ENCODE measurements at regions not wholly inside any gene's neighbourhood (a gene's known extent, or its start where the extent isn't known, plus 50 kb on each side); places are given as distances from the start of the nearest gene placed in this dataset.
A peak's percentile ranks its signal among the peaks of the same experiment; 100 is the strongest.
"Not testable (repeated sequence)": the region's sequence is repeated elsewhere in the genome, so short reads cannot be mapped to it uniquely, and the experiment has no call there.

DNA sequence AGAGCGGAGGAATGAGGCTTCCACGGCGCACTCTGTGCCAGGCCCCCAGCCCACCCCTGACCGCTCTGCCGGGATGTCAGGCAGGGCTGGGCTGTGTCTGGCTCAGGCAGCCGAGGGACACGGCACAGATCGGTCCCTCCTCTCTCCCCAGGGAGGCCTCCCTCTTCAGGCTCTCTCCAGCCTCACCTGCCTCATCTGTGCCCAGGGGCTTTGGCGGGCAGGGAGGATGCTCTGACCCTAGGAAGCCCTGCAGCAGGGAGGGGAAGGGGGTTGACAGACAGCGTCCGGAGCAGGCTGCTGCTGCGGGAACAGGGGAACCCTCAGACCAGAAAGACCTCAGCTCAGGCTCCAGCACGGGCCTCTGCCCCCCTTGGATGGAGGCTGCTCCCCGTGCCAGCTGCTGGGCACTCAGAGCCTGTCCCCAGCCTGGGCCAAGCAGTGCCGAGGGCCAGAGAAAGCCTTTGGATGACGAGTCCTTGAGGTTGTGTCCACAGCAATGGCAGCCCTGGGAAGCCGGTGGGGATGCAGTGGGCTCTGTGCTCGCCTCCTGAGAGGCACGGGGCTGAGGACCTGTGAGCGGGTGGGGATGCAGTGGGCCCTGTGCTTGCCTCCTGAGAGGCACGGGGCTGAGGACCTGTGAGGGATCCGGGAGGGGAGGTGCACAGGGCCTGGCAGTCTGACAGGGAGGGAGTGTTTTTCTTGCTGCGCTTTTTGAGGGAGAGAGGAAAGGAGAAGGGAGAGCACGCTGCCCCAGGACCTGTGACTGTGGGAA, 66.9 kb downstream of the FOXL3 start:
- no peak for DNase-seq (ENCODE audit: low read depth in 2 of 2)

DNA sequence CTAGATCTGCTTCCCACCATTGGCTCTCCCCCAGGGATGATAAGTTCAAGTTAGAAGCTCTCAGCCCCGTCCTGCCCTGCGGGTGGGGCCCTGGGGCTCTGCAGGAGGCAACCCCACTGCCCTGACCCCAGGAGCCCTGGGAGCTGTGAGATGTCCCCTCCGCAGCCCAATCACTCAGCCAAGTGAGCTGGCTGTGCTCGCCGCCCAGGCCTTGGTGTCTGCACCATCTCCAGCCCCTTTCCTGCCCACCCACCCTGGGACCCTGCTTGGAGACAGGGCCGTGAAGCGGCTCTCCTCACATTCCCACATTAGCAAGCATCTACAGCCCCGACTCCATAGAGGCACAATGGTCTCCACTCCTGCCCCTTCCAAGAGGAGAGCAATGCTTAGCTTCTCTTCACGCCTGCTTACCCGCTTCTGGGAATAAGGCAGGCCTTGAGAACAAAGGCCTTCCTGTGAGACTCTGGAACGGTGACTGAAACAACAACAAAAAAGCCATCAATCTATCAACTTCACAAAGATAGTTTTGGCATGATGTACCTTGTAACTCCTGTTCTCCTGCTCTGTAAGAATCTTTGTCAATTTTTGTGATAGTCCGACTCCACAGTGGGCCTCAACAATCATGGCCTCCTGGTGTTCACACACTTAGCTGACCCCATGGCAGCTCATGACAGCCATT, 67.7 kb downstream of the FOXL3 start:
- no peak for DNase-seq (ENCODE audit: low read depth in 2 of 2)

DNA sequence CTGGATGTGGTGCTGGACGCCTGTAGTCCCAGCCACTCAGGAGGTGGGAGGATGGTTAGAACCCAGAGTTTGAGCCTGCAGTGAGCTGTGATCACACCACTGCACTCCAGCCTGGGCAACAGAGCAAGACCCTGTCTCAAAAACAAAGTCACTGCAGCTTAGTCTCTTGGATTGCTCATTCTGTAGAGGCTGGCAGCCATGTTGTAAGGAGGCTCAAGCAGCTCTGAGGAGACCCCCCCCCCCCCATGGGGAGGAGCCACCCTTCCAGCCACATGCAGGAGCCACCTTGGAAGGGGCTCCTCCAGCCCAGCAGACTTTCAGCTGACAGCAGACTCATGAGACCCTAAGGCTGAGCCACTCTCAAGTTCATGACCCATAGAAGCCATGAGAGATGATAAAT, 68.4 kb downstream of the FOXL3 start:
- DNase-seq (ENCODE audit: low read depth in 2 of 2): no peak

DNA sequence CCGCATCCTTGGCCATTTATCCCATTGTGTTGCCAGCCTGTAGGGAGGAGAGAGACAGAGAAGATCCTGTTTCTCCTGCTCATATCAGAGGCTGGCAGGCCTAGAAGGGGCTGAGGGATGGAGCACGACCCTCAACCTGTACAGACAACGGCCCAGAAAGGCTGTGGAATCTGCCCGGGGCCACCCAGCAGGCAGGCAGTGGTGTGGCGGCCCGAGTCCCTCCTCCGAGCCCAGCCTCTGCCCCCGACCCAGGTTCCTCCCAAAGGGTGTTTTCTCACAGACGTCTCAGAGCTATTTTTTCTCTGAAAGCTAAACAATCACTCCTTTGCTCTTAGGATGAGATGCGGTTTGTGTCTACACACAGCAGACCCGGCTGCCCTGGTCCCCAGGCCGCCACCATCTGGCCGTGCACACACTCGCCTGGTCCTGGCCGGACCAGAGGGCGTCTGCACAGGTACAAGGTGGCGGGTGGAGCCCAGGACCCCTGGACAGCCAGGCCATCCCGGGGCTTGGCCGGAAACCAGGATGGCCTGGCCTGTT, 69.3 kb downstream of the FOXL3 start:
- no peak for DNase-seq (ENCODE audit: low read depth in 2 of 2)

DNA sequence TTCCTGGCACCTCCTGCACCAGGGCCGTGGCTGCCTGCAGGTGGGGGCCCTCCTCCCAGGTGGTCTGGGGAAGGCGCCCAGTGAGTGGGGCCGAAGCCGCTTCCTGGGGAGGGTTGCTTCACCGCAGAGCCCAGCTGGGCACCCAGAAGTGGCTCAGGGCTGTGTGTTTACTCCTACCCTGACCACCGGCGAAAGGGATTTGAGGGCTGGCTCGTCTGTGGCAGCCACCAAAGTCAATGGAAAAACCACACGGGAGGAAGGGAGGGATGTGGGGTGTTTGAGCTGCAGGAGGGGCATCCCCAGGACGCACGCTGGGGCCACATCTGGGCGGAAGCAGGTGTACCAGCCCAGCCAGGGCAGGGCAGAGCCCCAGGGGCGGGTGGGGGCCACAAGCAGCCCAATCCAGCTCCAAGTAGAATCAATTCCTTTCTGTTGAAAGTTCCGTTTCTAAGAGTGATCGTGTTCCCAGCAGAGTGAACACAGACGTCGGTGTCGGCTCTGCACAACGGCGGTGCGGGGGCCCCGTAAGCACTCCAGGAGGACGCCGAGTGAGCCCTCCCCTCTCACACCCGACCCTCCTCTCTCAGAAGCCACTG, 69.9 kb downstream of the FOXL3 start:
- DNase-seq (ENCODE audit: low read depth in 2 of 2): no peak

DNA sequence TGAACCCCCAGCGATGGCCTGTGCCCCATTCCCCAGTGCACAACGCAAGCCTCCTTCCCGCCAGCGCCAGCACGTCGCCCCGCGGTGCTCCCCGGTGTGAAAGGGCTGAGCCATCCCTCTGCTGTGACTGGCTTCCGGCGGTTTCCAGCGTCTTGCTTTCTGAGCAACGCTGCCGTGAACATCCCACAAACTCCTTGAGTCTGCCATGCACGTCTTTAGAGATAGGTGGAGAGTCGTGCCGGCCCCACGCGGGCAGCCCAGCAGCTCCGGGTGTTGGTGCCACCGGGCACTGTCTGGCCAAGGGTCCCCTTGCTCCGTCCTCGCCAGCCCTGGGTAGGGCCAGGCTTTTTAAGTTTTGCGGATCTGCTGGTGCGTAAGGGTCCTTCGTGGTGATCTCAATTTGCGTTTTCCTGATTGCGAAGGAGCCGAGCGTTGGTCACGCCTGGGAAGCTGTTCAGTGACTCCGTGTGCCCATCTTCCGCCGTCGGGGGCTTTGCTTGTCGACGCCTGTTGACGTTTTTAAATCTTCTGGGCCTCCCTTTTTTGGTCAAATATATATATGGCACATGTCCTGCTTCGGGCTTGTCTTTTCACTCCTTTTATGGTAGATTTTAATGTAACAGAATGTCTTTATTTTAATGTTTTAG, 70.6 kb downstream of the FOXL3 start:
- peak in 1 of 2 donors; percentile 30 for DNase-seq (ENCODE audit: low read depth in 2 of 2)

DNA sequence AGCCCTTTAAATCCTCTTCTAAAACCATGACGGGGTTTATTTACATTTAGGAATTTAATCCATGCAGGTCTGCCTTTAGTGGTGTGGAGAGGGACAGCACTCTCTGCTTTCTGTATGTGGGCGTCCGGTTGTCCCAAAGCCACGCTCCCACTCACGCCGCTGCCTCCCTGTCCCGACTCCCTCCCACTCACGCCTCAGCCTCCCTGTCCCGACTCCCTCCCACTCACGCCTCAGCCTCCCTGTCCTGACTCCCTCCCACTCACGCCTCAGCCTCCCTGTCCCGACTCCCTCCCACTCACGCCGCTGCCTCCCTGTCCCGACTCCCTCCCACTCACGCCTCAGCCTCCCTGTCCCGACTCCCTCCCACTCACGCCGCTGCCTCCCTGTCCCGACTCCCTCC, 71.2 kb downstream of the FOXL3 start:
- DNase-seq (ENCODE audit: low read depth in 2 of 2): not testable (repeated sequence)

DNA sequence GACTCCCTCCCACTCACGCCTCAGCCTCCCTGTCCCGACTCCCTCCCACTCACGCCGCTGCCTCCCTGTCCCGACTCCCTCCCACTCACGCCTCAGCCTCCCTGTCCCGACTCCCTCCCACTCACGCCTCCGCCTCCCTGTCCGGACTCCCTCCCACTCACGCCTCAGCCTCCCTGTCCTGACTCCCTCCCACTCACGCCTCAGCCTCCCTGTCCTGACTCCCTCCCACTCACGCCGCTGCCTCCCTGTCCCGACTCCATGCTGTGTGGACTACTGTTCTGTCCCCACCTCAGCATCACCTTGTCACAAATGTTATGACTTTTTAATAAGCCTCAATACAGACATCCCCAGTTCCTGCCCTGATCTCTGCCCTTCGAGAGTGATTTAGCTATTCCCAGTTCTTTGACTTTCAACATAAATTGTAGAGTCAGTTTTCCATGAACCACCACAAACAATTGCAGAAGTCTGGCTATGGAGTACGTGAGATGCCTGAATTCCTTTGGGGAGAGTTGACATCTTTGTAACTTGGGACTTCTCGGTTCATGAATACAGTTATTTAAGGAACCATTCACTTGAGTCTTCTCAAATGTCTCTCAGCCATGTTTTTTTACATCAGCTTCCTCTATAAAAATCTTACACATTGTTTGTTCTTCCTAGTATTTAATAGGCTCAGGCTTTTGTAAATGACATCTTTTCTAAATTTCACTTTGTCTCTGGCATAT, 71.9 kb downstream of the FOXL3 start:
- no peak for DNase-seq (ENCODE audit: low read depth in 2 of 2)

DNA sequence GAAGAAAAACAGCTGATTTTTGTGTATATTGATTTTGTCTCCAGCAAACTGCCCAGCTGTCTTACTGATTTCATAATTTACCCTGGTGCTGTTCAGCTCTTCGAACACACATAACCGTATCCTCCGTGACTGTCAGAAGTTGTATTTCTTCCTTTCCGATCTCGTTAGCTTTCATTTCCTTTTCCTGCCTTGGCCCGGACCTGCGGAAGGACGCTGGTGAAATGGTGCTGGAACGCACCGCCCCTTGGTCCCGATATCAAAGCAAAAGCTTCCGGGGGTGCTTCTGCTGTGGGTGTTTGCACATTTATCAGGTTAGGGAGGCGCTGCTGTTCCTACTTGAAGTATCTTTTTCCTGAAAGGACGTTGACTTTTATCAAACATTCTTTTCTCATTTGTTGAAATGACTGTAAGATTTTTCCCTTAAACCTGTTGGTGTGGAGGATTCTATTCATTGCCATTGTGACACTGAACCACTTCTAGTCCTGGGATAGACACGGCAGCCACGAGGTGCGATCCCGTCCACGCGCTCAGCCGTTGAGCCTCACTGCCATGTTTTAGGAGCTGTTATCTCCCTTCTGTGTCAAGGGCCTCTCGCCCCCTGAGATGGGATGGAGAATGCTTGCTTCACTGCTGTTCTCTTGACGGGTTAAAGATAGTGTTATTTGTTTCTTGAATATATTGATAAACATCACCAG, 72.6 kb downstream of the FOXL3 start:
- peak in 1 of 2 donors; percentile 28 for DNase-seq (ENCODE audit: low read depth in 2 of 2)

DNA sequence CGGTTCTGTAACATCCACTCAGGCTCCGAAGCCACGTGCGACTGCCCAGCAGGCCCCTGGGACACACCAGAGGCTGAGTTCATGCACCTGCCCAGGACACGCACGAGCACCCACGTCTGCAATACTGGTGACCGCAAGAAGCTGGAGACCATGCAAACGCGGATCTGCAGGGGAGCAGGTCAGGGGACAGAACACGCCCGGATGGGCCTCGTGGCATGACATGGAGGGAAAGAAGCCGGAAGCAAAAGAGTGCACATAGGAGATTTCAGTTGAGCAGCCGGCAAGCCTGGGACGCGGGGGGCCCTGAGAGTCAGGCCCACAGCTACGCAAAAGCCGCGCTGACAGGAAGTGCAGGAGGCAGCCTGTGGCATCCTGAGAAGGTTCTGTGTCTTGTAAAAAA, 73.7 kb downstream of the FOXL3 start:
- DNase-seq (ENCODE audit: low read depth in 2 of 2): no peak

DNA sequence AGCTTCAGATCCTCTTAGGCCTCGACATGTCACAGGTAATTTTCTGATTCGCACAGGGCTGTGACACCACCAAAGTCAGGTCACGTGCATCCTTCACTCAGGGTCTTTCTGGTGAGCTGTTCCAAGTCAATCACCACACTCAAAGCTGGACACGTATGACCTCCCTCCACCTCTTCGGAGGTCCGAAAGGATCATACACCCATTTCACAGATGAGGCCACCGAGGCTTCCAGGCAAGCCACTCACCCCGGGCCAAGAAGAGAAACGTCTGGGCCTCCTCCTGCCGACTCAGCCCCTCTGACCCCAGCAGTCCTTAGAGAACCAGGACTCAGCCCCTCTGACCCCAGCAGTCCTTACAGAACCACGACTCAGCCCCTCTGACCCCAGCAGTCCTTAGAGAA, 74.6 kb downstream of the FOXL3 start:
- DNase-seq (ENCODE audit: low read depth in 2 of 2): no peak

DNA sequence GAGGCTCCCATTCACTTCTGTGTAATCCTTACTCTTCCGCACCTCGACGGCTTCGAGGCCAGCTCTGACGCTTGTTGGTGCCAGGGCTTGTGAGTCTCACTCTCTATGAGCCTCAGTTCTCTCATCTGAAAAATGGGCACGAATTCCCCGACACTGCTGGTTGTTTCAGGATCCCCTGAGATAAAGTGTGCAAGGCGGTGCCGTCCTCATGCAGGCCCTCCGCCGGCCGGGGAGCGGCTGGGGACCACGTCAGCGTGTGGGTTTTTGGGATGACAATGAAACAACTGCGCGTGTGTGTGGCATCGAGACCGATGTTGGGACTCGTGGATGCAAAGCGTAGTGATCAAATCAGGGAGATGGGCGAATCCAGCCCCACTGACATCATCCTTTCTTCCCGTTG, 75.6 kb downstream of the FOXL3 start:
- no peak for DNase-seq (ENCODE audit: low read depth in 2 of 2)

DNA sequence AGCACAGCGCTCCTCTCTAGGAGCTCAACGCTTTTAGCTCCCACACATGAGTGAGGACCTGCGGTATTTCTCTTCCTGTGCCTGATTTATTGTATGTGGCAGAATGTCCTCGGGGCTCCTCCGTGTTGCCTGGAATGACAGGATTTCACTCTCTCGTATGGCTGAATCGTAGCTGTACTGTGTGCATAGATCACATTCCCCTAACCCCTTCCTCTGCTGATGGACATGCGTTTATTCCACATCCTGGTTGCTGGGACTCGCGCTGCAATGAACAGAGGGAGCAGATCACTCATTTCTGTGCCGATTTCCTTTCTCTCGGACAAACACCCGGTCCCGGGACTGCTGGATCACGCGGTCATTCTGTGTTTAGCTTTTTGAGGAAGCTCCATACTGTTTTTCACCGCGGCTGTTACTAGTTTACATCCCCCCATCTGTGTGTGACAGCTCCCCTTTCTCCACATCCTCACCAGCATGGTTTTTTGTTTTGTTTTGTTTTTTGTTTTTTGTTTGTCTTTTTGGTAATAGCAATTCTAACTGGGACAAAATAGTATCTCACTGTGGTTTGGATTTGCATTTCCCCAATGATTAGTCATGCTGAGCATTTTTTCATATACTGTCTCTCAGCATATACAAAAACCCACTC, 76.3 kb downstream of the FOXL3 start:
- DNase-seq (ENCODE audit: low read depth in 2 of 2): no peak

DNA sequence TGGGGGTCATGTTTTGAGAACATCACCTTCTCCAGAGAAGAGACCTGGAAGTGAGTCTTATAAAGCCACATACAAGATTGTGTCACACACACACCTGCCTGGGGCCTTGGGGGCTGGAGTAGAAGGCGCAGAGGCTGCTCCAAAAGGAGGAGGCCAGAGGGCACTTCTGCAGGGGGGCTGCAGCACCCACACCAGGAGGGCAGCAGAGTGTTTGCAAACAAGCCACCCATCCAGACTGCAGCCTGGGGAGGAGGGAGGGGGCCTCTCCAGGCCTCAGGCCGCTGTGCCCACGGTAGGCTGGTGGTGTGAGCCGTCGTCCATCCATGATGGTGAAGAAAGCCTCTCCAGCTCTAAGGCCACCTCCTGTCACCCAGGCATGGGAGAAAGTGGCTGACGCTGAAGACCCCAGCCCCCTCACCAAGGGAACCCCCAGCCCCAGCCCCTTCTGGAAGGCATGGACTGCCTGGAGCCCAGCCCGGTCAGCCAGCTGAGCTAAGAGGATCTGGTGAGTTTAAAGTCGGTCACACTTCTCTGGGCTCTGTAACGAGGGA, 77.5 kb downstream of the FOXL3 start:
- DNase-seq (ENCODE audit: low read depth in 2 of 2): no peak

DNA sequence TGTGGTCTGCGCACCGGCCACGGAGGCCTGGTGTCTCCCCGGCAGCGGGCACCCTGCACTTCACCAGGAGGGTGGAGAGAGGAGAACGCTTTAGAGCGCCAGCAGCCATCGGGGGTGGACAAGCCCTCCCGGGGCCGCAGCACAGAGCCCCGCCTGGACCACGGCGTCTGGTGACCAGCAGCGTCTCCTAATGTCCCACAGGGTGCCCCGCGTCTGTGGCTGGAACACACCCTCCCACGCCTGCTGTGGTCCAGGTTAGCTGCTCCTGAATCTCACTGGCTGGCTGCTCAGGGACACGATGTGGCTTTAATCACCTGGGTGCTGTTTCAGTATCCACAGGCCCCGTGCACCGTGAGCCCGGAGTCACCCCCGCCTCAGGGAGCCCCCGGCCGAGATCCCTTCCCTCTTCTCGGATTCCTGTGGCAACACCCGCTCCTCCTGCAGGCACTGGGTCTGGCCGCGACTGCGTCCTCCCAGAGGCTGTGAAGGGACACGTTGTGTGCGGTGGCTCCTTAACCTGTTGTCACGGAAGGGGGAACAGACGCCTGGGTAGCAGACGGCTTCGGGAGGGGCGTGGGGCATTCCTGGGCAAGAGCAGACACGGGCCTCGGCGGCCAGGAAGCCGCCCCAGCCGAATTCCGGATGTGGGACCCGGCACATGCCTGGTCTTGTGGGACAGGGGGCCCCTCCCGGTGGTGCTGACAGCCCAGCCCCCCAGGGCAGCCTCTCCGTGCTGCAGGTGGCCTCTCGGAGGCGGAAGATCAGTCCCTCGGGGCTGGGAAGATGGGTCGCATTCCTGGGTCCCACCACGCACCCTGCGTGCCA, 78.9 kb downstream of the FOXL3 start:
- no peak for DNase-seq (ENCODE audit: low read depth in 2 of 2)

DNA sequence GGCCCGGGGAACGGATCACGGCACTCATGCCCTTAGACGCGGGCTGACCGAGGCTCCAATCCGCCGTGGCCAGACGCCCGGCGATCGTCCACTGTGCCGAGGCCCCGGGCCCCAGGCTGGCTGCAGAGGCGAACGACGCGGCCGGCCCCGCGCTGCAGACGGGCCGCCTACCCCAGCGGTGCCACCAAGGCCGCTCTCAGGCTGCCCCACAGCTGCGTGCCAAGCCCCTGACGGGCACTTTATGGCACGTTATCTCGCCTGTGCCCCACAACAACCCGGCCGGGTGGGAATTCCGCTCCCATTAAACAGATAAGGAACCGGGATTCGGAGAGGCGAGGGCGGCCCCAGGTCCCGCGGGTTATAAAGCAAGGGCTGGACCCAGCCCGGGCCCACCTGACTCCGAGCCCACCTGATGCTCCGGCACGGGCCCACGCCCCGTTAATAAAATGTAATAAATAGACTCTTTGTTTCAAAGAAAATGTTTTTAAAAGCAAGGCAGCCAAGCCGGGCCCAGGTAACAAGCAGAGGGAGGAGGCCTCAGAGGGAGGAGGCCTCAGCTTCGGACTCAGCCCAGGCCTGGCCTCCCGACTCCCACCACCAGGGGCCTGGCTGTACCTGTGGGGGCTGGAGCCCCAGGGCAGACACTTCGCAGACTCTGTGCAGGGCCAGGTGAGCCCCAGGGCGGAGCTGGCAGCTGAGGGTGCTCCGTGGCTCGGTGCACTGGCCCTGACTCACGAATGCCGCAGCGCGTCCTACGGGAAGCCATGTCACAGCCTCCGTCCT, 79.7 kb downstream of the FOXL3 start:
- DNase-seq (ENCODE audit: low read depth in 2 of 2): no peak

DNA sequence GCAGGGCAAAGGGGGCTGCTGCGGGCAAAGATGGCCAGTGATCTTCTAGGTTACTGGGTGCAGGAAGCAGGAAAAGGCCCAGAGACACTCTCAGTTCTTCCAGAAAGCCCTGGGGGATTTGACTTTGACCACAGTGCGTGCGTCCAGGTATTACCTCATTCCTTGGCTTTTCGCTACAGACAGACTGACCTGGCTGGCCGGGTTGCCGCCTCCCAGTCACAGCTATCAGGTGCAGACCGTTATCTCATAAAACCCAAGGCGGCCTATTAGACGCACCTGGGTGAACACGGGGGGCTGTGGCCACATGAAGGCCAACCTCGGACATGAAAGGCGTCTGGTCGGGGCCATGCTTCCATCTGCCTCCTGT, 80.3 kb downstream of the FOXL3 start:
- no peak for DNase-seq (ENCODE audit: low read depth in 2 of 2)

DNA sequence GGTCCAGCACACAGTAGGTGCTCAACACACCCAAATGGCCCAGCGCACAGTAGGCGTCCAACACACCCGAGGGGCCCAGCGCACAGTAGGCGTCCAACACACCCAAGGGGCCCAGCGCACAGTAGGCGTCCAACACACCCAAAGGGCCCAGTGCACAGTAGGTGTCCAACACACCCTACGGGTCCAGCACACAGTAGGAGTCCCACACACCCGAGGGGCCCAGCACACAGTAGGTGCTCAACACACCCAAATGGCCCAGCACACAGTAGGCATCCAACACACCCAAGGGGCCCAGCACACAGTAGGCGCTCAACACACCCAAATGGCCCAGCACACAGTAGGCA, 80.8 kb downstream of the FOXL3 start:
- no peak for DNase-seq (ENCODE audit: low read depth in 2 of 2)

Data from stimulated activated CD4-positive, alpha-beta T cell treated with anti-CD3 and anti-CD28 coated beads, Interleukin-1b, Interleukin-23, amount 100 ng/mL, for 4 hours (primary cell).